KMS-11 (cell line): ENCODE measurements at regions not wholly inside any gene's neighbourhood (a gene's known extent, or its start where the extent isn't known, plus 50 kb on each side); places are given as distances from the start of the nearest gene placed in this dataset.

Experiments
- H2AFZ ChIP-seq: fragments of 200-600 bp; sonication (generic); 2 replicates; pipeline ENCODE4 v1.6.1; 2016; ENCODE audit warnings: antibody characterized with exemption, mixed run types, low read depth
- H3K27ac ChIP-seq: fragments of 200-600 bp; sonication (generic); 2 replicates; pipeline ENCODE4 v1.6.1; 2016; ENCODE audit warnings: mild to moderate bottlenecking, mixed run types
- H3K27me3 ChIP-seq: fragments of 200-600 bp; sonication (generic); 2 replicates; pipeline ENCODE4 v1.6.1; 2017; ENCODE audit warnings: mild to moderate bottlenecking, low read depth, mixed run types, moderate library complexity; ENCODE audit not compliant: insufficient read depth
- H3K36me3 ChIP-seq: fragments of 200-600 bp; sonication (generic); 2 replicates; pipeline ENCODE4 v1.6.1; 2017; ENCODE audit warnings: mild to moderate bottlenecking, mixed run types; ENCODE audit not compliant: insufficient read depth
- H3K4me1 ChIP-seq: fragments of 200-600 bp; sonication (generic); 2 replicates; pipeline ENCODE4 v1.6.1; 2016; ENCODE audit warnings: mild to moderate bottlenecking, low read depth, mixed run types; ENCODE audit not compliant: poor library complexity, severe bottlenecking
- H3K4me2 ChIP-seq: fragments of 200-600 bp; sonication (generic); 2 replicates; pipeline ENCODE4 v1.7.0; 2016; ENCODE audit warnings: mild to moderate bottlenecking, mixed run types
- H3K4me3 ChIP-seq: fragments of 200-600 bp; sonication (generic); IDR thresholded peaks from 2 replicates; pipeline ENCODE4 v1.6.1; 2017; ENCODE audit warnings: low read depth, low read length, mixed read lengths; ENCODE audit not compliant: insufficient read depth
- H3K79me2 ChIP-seq: fragments of 200-600 bp; sonication (generic); 2 replicates; pipeline ENCODE4 v1.6.1; 2016; ENCODE audit warnings: low read depth, mixed run types; ENCODE audit not compliant: insufficient read depth
- H3K9ac ChIP-seq: fragments of 200-600 bp; sonication (generic); 2 replicates; pipeline ENCODE4 v1.6.1; 2016; ENCODE audit warnings: mild to moderate bottlenecking, mixed run types
- H4K20me1 ChIP-seq: fragments of 200-600 bp; sonication (generic); 2 replicates; pipeline ENCODE4 v1.6.1; 2016; ENCODE audit warnings: mild to moderate bottlenecking, mixed run types; ENCODE audit not compliant: insufficient read depth
- CTCF ChIP-seq: fragments of 200-600 bp; sonication (generic); conservative IDR thresholded peaks from 2 replicates; pipeline ENCODE4 v1.6.1; 2017; ENCODE audit warnings: low read depth, mild to moderate bottlenecking, antibody characterized with exemption, low read length, moderate library complexity, mixed read lengths

DNA sequence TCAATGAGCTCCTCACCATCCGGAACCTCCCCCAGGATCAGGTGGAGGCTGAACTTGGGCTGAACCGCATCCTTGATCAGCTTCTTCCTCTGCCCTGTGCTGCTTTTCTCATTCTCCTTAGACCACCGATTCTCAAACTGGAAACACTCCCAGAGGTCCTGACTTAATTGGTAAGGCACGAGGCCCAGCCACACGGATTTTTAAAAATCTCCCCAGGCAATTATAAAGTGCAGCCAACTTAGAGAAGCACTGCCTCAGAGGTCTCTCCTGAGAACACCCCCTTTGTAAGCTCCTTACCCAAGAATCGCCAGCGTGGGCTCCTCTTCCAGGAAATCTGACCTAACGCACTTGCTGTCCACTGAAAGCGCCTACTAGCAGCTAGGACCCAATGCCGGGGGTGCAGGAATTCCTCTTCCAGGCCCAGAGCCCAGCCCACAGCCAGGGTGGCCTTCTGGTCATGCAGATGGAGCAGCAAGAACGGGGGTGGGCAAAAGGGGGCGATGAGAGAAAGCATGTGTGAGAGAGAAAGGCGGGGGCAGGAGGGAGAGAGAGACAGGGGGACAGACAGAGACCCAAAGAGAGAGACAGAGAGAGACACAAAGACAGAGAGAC, 66.9 kb upstream of the CACNA1A start:
- H3K79me2 ChIP-seq: no peaks in the 10 kb centered on the region
- H3K27me3 ChIP-seq: peaks cover 12% of the 10 kb centered on the region
- no peak overlapping the region for H3K4me2 ChIP-seq
- no peak overlapping the region for H3K9ac ChIP-seq
- no peaks in the 10 kb centered on the region for H3K4me1 ChIP-seq
- H3K36me3 ChIP-seq: no peaks in the 10 kb centered on the region
- no peaks in the 10 kb centered on the region for H4K20me1 ChIP-seq
- no peak for TF ChIP-seq CTCF
- H3K27ac ChIP-seq: no peak overlapping the region
- H3K4me3 ChIP-seq: no peak overlapping the region
- no peak overlapping the region for H2AFZ ChIP-seq

GRCh38 chr19:13561461-13561860, 55.2 kb upstream of the CACNA1A start:
- Histone ChIP-seq H3K27me3 (peaks cover 13% of the 10 kb centered on the region; the same call in 1 of the 2 replicates), H3K79me2 (no peaks in the 10 kb centered on the region)

GRCh38 chr19:13557756-13558398, 51.6 kb upstream of the CACNA1A start:
- Histone ChIP-seq H2AFZ (no peak overlapping the region), H3K4me1 (no peaks in the 10 kb centered on the region), H3K4me2 (no peak overlapping the region), H3K27ac (no peak overlapping the region), H3K27me3 (peaks cover 4% of the 10 kb centered on the region; the same call in 1 of the 2 replicates), H3K9ac (no peak overlapping the region), H3K36me3 (no peaks in the 10 kb centered on the region), H3K79me2 (no peaks in the 10 kb centered on the region), H3K4me3 (no peak overlapping the region), H4K20me1 (no peaks in the 10 kb centered on the region)
- no peak for TF ChIP-seq CTCF

More at GRCh38 chr19:13561461-13561860, 55.2 kb upstream of the CACNA1A start:
- no peak overlapping the region for H2AFZ ChIP-seq
- H3K36me3 ChIP-seq: no peaks in the 10 kb centered on the region
- H4K20me1 ChIP-seq: no peaks in the 10 kb centered on the region
- H3K4me1 ChIP-seq: no peaks in the 10 kb centered on the region
- no peak overlapping the region for H3K4me2 ChIP-seq
- no peak for TF ChIP-seq CTCF
- H3K4me3 ChIP-seq: no peak overlapping the region
- no peak overlapping the region for H3K27ac ChIP-seq
- H3K9ac ChIP-seq: no peak overlapping the region

- no peak overlapping the region for H3K4me2 ChIP-seq
- no peaks in the 10 kb centered on the region for H3K4me1 ChIP-seq
- no peak overlapping the region for H3K9ac ChIP-seq
- no peak for TF ChIP-seq CTCF
- no peak overlapping the region for H3K27ac ChIP-seq
- H3K4me3 ChIP-seq: no peak overlapping the region
- H3K79me2 ChIP-seq: no peaks in the 10 kb centered on the region
- no peak overlapping the region for H2AFZ ChIP-seq
- H3K27me3 ChIP-seq: peaks cover 4% of the 10 kb centered on the region; the same call in 1 of the 2 replicates
- no peaks in the 10 kb centered on the region for H3K36me3 ChIP-seq
- H4K20me1 ChIP-seq: no peaks in the 10 kb centered on the region
Observed at GRCh38 chr19:13556552-13556951, 50.3 kb upstream of the CACNA1A start.
